Suprapubic skin (tissue), 4 donors: ENCODE measurements at regions not wholly inside any gene's neighbourhood (a gene's known extent, or its start where the extent isn't known, plus 50 kb on each side); places are given as distances from the start of the nearest gene placed in this dataset.

Experiments used
- EP300 ChIP-seq: sonication (generic); formaldehyde crosslinking; IDR thresholded peaks from one replicate; pipeline ENCODE4 v1.6.1; 2017; ENCODE audit warnings: antibody characterized with exemption
- POLR2A ChIP-seq, 2 donors: fragments of 450-650 bp; IDR thresholded peaks; one replicate each; pipeline ENCODE4 v1.6.1; 2017; ENCODE audit warnings: antibody characterized with exemption in 2 of 2, mild to moderate bottlenecking in 2 of 2, moderate library complexity in 2 of 2
- POLR2AphosphoS5 ChIP-seq, 3 donors: sonication (generic); formaldehyde crosslinking; IDR thresholded peaks; one replicate each; pipeline ENCODE4 v1.6.1; 2017; ENCODE audit warnings: antibody characterized with exemption in 3 of 3
- TF ChIP-seq, protein P1 (sequence below), 2 donors: fragments of 200-600 bp in 1 of 2; fragments of 450-650 bp in 1 of 2; sonication (generic) in 1 of 2; IDR thresholded peaks; one replicate each; pipeline ENCODE4 v1.5.1; 2016 to 2019; ENCODE audit warnings: antibody characterized with exemption in 2 of 2, mild to moderate bottlenecking in 1 of 2, moderate library complexity in 1 of 2

DNA sequence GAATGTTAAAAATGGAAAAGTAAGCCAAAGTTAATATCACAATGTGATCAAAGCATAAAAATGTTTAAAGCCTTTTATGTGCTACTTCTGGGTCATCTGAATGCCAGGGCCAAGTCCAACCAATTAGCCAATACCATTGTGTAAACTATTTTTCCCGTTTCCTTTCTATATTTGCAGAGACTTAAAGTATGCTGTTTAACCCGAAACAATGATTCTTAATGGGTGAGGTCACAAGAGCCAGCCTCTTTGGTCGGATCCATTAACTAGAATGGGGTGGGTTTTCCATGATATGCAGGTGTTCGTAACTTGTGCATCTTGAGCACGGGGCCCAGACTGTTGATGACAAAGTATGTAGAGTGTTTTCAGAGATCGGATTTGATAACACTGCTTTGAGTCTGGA lies 111.3 kb upstream of the IGFBP3 start:
- TF ChIP-seq, protein P1, sequence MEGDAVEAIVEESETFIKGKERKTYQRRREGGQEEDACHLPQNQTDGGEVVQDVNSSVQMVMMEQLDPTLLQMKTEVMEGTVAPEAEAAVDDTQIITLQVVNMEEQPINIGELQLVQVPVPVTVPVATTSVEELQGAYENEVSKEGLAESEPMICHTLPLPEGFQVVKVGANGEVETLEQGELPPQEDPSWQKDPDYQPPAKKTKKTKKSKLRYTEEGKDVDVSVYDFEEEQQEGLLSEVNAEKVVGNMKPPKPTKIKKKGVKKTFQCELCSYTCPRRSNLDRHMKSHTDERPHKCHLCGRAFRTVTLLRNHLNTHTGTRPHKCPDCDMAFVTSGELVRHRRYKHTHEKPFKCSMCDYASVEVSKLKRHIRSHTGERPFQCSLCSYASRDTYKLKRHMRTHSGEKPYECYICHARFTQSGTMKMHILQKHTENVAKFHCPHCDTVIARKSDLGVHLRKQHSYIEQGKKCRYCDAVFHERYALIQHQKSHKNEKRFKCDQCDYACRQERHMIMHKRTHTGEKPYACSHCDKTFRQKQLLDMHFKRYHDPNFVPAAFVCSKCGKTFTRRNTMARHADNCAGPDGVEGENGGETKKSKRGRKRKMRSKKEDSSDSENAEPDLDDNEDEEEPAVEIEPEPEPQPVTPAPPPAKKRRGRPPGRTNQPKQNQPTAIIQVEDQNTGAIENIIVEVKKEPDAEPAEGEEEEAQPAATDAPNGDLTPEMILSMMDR (IDR thresholded peaks at IDR 0.05), result no peak
- TF ChIP-seq POLR2A (IDR thresholded peaks at IDR 0.05) (no peak), POLR2AphosphoS5 (IDR thresholded peaks at IDR 0.05) (no peak), EP300 (no peak)
